CD14-positive monocyte (primary cell): ENCODE measurements at regions not wholly inside any gene's neighbourhood (a gene's known extent, or its start where the extent isn't known, plus 50 kb on each side); places are given as distances from the start of the nearest gene placed in this dataset.

Experiments
- DNase-seq, 3 donors: peaks; one replicate each; pipeline ENCODE4 v3.0.0-alpha.2; 2011 to 2022
- H2AFZ ChIP-seq: 2 replicates; pipeline ENCODE4 v1.6.0; 2012; ENCODE audit warnings: mild to moderate bottlenecking, low read depth, low read length, inconsistent platforms; ENCODE audit not compliant: insufficient read depth, poor library complexity, severe bottlenecking
- H3K27ac ChIP-seq, 2 donors: 1 replicate in 1 of 2; 2 replicates in 1 of 2; pipeline ENCODE4 v1.5.1; 2012 to 2013; ENCODE audit warnings: low read length in 2 of 2, control low read depth in 1 of 2, inconsistent platforms in 1 of 2, low read depth in 1 of 2, mild to moderate bottlenecking in 1 of 2
- H3K27me3 ChIP-seq, 2 donors: one replicate each; pipeline versions ENCODE4 v1.6.0 to v1.6.1; 2011 to 2013; ENCODE audit warnings: low read length in 2 of 2; ENCODE audit not compliant: control insufficient read depth in 2 of 2, insufficient read depth in 2 of 2
- H3K36me3 ChIP-seq, 2 donors: replicated peaks in 1 of 2; 1 replicate in 1 of 2; 2 replicates in 1 of 2; pipeline versions ENCODE4 v1.5.1 to v1.6.1; 2012 to 2013; ENCODE audit warnings: low read length in 2 of 2, control low read depth in 1 of 2, inconsistent platforms in 1 of 2, mild to moderate bottlenecking in 1 of 2; ENCODE audit not compliant: insufficient read depth in 2 of 2, control insufficient read depth in 1 of 2
- H3K4me1 ChIP-seq, 2 donors: 1 replicate in 1 of 2; 2 replicates in 1 of 2; pipeline versions ENCODE4 v1.5.1 to v1.6.1; 2012 to 2013; ENCODE audit warnings: low read length in 2 of 2, control low read depth in 1 of 2, inconsistent platforms in 1 of 2, mild to moderate bottlenecking in 1 of 2, moderate library complexity in 1 of 2; ENCODE audit not compliant: insufficient read depth in 2 of 2, control insufficient read depth in 1 of 2
- H3K4me2 ChIP-seq: replicated peaks from 2 replicates; pipeline ENCODE3; 2012; ENCODE audit warnings: low read length, moderate library complexity, mild to moderate bottlenecking; ENCODE audit not compliant: poor library complexity, severe bottlenecking; ENCODE audit errors: extremely low read depth
- H3K4me3 ChIP-seq, 3 experiments: fragments of 200-600 bp in 1 of 3; sonication (generic) in 1 of 3; replicated peaks in 1 of 3; 1 replicate in 2 of 3; 2 replicates in 1 of 3; pipeline ENCODE4 v1.5.1; 2011 to 2013; ENCODE audit warnings: low read length in 3 of 3, mild to moderate bottlenecking in 3 of 3, control low read depth in 2 of 3, low read depth in 2 of 3, inconsistent platforms in 1 of 3, moderate library complexity in 1 of 3
- H3K79me2 ChIP-seq: 2 replicates; pipeline ENCODE4 v1.6.0; 2012; ENCODE audit warnings: mild to moderate bottlenecking, control low read depth, inconsistent platforms, low read length, moderate library complexity; ENCODE audit not compliant: insufficient read depth
- H3K9ac ChIP-seq: 2 replicates; pipeline ENCODE4 v1.6.0; 2017; ENCODE audit warnings: low read length, mild to moderate bottlenecking; ENCODE audit not compliant: insufficient read depth, poor library complexity, severe bottlenecking
- H3K9me3 ChIP-seq, 2 donors: replicated peaks in 1 of 2; 1 replicate in 1 of 2; 2 replicates in 1 of 2; pipeline versions ENCODE4 v1.5.1 to v1.6.1; 2012 to 2013; ENCODE audit warnings: low read length in 2 of 2, control low read depth in 1 of 2; ENCODE audit not compliant: control insufficient read depth in 1 of 2, insufficient read depth in 1 of 2
- H4K20me1 ChIP-seq: 2 replicates; pipeline ENCODE4 v1.6.0; 2012; ENCODE audit warnings: mild to moderate bottlenecking, low read length, control low read depth, moderate library complexity; ENCODE audit not compliant: insufficient read depth
- H3K27ac Mint-ChIP-seq, 7 donors: one replicate each; pipeline ENCODE4 v1.8.0; 2020; ENCODE audit warnings: mild to moderate bottlenecking in 7 of 7, mixed read lengths in 7 of 7, moderate library complexity in 6 of 7, inconsistent platforms in 2 of 7
- H3K27me3 Mint-ChIP-seq, 3 donors: one replicate each; pipeline ENCODE4 v1.8.0; 2021 to 2022; ENCODE audit warnings: low read depth in 3 of 3, mild to moderate bottlenecking in 3 of 3, mixed read lengths in 3 of 3, moderate library complexity in 3 of 3, inconsistent platforms in 1 of 3
- H3K36me3 Mint-ChIP-seq, 2 donors: one replicate each; pipeline ENCODE4 v1.8.0; 2020; ENCODE audit warnings: mixed read lengths in 2 of 2, inconsistent platforms in 1 of 2, mild to moderate bottlenecking in 1 of 2
- H3K4me1 Mint-ChIP-seq: one replicate; pipeline ENCODE4 v1.8.0; 2020; ENCODE audit warnings: mild to moderate bottlenecking, mixed read lengths
- H3K4me3 Mint-ChIP-seq, 2 donors: one replicate each; pipeline ENCODE4 v1.8.0; 2020; ENCODE audit warnings: mild to moderate bottlenecking in 2 of 2, mixed read lengths in 2 of 2, moderate library complexity in 1 of 2
- H3K9me3 Mint-ChIP-seq, 7 donors: one replicate each; pipeline ENCODE4 v1.8.0; 2020 to 2022; ENCODE audit warnings: mixed read lengths in 7 of 7, mild to moderate bottlenecking in 6 of 7, moderate library complexity in 6 of 7, inconsistent platforms in 2 of 7
- WGBS: methylation state at CpG from one replicate; pipeline ENCODE4 v1.1.5; 2013; ENCODE audit warnings: missing lambda C conversion rate; ENCODE audit not compliant: insufficient coverage; 5-methylcytosine and 5-hydroxymethylcytosine counted together
- intact Hi-C, 2 donors: fragments of 100-400 bp; cut with micrococcal nuclease; formaldehyde crosslinking; loops; one replicate each; pipeline versions ENCODE4 v1.15.0 to v1.15.1; 2023
- TF ChIP-seq, protein P1 (sequence below): fragments of 200-600 bp; IDR thresholded peaks from one replicate; pipeline ENCODE4 v1.8.0; 2022; ENCODE audit warnings: antibody characterized with exemption, mild to moderate bottlenecking

DNA sequence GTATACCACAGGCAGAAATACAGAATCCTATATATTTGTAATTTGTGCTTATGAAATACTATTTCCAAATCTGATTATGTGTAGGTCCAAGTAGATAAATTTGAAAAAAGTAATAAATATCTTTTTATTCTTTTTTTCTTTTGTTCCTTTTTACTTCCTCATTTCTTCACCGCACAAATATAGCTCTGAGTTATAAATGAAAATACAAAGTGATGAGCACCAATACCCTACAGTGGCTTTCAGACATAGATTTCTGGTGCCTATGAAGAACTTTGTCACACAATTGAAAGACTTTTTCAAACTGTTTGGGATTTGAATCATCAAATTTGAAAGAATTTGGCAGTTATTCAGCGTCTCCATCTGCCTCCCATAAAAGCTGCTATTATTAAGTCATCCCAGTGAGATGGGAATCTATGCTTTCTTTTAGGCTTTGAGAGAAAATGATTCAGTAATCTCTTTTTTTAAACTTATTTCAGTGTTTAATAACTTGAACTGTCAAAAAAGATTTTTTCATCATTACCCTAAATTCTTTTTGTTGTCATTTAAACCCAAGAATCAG, 363.6 kb upstream of the GOLIM4 start:
- peaks cover 0 to 3% (median 0%) of the 10 kb centered on the region in 3 donors for H3K27me3 Mint-ChIP-seq
- TF ChIP-seq, protein P1, sequence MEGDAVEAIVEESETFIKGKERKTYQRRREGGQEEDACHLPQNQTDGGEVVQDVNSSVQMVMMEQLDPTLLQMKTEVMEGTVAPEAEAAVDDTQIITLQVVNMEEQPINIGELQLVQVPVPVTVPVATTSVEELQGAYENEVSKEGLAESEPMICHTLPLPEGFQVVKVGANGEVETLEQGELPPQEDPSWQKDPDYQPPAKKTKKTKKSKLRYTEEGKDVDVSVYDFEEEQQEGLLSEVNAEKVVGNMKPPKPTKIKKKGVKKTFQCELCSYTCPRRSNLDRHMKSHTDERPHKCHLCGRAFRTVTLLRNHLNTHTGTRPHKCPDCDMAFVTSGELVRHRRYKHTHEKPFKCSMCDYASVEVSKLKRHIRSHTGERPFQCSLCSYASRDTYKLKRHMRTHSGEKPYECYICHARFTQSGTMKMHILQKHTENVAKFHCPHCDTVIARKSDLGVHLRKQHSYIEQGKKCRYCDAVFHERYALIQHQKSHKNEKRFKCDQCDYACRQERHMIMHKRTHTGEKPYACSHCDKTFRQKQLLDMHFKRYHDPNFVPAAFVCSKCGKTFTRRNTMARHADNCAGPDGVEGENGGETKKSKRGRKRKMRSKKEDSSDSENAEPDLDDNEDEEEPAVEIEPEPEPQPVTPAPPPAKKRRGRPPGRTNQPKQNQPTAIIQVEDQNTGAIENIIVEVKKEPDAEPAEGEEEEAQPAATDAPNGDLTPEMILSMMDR, result no peak
- no peaks in the 10 kb centered on the region for H3K36me3 ChIP-seq

DNA sequence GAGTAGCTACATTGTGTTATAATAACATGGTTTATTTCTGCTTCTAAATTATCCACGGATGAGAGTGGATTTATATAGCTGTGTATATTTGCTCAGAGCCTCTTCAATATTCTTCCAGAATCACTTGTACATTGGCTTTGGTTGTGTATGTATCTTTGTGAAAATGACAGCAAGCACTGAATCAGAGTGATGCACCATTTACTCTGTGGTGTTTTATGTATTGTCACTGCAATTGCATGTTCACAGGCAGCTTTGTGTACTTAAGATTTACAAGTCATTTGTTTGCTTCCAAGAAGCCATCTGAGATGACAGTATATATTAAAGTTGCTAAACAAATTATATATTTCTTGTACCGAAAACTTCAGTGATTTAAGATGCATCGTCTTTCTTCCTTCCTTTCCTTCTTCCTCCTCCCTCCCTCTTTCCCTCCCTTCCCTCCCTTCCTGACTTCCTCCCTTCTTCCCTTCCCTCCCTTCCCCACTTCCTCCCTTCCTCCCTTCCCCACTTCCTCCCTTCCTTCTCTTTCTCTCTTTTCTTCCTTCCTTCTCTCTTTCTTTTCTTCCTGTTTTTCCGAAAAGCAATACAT, 362.3 kb upstream of the GOLIM4 start:
- no peak for DNase-seq
- TF ChIP-seq, protein P1, result no peak

More for the DNA sequence above, 363.6 kb upstream of the GOLIM4 start:
- no peaks in the 10 kb centered on the region for H3K4me1 ChIP-seq
- Mint-ChIP-seq H3K4me1 (no peaks in the 10 kb centered on the region), H3K4me3 (no peak overlapping the region), H3K27ac (no peak overlapping the region), H3K36me3 (no peaks in the 10 kb centered on the region), H3K9me3 (peaks cover 0 to 6% (median 2%) of the 10 kb centered on the region in 7 donors)
- no CpG with 5 or more reads among the region's 2 CpGs for WGBS
- no peaks in the 10 kb centered on the region for H4K20me1 ChIP-seq
- H3K9ac ChIP-seq, result no peak overlapping the region
- no peak overlapping the region for H3K27ac ChIP-seq
- intact Hi-C loops, result no loop called here
- no peaks in the 10 kb centered on the region for H3K27me3 ChIP-seq
- no peaks in the 10 kb centered on the region for H3K79me2 ChIP-seq
- no peak overlapping the region for H3K4me2 ChIP-seq
- H3K4me3 ChIP-seq, result no peak overlapping the region
- H2AFZ ChIP-seq, result no peak overlapping the region
- H3K9me3 ChIP-seq, result no peaks in the 10 kb centered on the region
- no peak for DNase-seq

More for the DNA sequence above, 362.3 kb upstream of the GOLIM4 start:
- Histone ChIP-seq H3K27ac (no peak overlapping the region), H4K20me1 (no peaks in the 10 kb centered on the region), H3K9ac (no peak overlapping the region), H3K27me3 (no peaks in the 10 kb centered on the region), H3K4me3 (no peak overlapping the region), H3K36me3 (no peaks in the 10 kb centered on the region), H2AFZ (no peak overlapping the region), H3K4me1 (no peaks in the 10 kb centered on the region), H3K4me2 (no peak overlapping the region), H3K79me2 (no peaks in the 10 kb centered on the region), H3K9me3 (no peaks in the 10 kb centered on the region)
- peaks cover 0 to 6% (median 2%) of the 10 kb centered on the region in 7 donors for H3K9me3 Mint-ChIP-seq
- no peaks in the 10 kb centered on the region for H3K4me1 Mint-ChIP-seq
- WGBS, result 50% methylated on average over 1 of the region's 4 CpGs
- H3K27me3 Mint-ChIP-seq, result peaks cover 0 to 3% (median 0%) of the 10 kb centered on the region in 3 donors
- H3K4me3 Mint-ChIP-seq, result no peak overlapping the region
- H3K36me3 Mint-ChIP-seq, result no peaks in the 10 kb centered on the region
- intact Hi-C loops, result no loop called here
- H3K27ac Mint-ChIP-seq, result no peak overlapping the region
